ENCODE measurements at regions not wholly inside any gene's neighbourhood (a gene's known extent, or its start where the extent isn't known, plus 50 kb on each side); places are given as distances from the start of the nearest gene placed in this dataset.

DNA sequence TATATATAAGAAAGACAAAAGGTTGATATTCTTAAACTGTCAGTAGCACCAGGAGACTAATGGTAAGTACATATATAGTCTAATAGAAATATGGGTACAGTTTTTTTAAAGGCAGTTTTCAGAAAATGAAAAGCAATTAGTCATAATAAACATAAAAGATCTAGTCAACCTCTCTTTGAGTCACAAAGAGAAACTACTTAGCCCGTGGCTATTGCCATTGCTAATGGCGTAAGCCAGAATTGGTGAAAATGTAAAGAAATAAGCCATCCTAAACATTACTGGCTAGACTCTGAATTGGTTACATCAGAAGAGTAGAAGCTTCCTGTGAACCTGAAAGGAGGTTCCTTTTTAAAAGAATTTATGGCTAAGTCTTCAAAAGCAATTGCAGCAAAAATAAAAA lies 668.7 kb upstream of the CPEB2 start:
- TF ChIP-seq, protein P1, sequence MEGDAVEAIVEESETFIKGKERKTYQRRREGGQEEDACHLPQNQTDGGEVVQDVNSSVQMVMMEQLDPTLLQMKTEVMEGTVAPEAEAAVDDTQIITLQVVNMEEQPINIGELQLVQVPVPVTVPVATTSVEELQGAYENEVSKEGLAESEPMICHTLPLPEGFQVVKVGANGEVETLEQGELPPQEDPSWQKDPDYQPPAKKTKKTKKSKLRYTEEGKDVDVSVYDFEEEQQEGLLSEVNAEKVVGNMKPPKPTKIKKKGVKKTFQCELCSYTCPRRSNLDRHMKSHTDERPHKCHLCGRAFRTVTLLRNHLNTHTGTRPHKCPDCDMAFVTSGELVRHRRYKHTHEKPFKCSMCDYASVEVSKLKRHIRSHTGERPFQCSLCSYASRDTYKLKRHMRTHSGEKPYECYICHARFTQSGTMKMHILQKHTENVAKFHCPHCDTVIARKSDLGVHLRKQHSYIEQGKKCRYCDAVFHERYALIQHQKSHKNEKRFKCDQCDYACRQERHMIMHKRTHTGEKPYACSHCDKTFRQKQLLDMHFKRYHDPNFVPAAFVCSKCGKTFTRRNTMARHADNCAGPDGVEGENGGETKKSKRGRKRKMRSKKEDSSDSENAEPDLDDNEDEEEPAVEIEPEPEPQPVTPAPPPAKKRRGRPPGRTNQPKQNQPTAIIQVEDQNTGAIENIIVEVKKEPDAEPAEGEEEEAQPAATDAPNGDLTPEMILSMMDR (IDR thresholded peaks at IDR 0.05), result no peak
- TF ChIP-seq EZH2 (IDR thresholded peaks at IDR 0.05) (no peak), EZH2phosphoT487 (IDR thresholded peaks at IDR 0.05) (no peak)
